Peyer's patch (tissue), 4 donors: ENCODE measurements at regions not wholly inside any gene's neighbourhood (a gene's known extent, or its start where the extent isn't known, plus 50 kb on each side); places are given as distances from the start of the nearest gene placed in this dataset.

ENCODE experiments used
- CTCF ChIP-seq, 6 experiments: fragments of 450-650 bp in 4 of 6; fragments of 200-600 bp in 2 of 6; sonication (generic) in 1 of 6; IDR thresholded peaks; one replicate each; pipeline ENCODE4 v1.5.1; 2017 to 2019; ENCODE audit warnings: antibody characterized with exemption in 6 of 6, mild to moderate bottlenecking in 3 of 6, moderate library complexity in 1 of 6
- POLR2A ChIP-seq, 2 donors: fragments of 450-650 bp; IDR thresholded peaks; one replicate each; pipeline ENCODE4 v1.5.1; 2017; ENCODE audit warnings: antibody characterized with exemption in 2 of 2, mild to moderate bottlenecking in 2 of 2, moderate library complexity in 2 of 2

GRCh38 chr2:226410247-226410835 lies 389.3 kb downstream of the IRS1 start:
- TF ChIP-seq CTCF (IDR thresholded peaks at IDR 0.05) (no peak), POLR2A (IDR thresholded peaks at IDR 0.05) (no peak)
